K562 (cell line): ENCODE measurements at regions not wholly inside any gene's neighbourhood (a gene's known extent, or its start where the extent isn't known, plus 50 kb on each side); places are given as distances from the start of the nearest gene placed in this dataset.

ENCODE experiments used
- ATAC-seq: fragments of 200-7000 bp; cut with Tn5 transposase; 3 replicates; pipeline ENCODE4 v1.9.1; 2020; ENCODE audit warnings: moderate library complexity
- BruUV-seq: library from RNA; stranded (reverse); fragments of 400-500 nt; replicated peaks from 2 replicates; lab custom pipeline; 2021; lab: Mats Ljungman, UMichigan
- CTCF ChIA-PET: fragments of 300-600 bp; formaldehyde crosslinking; extraction: SDS; loops from one replicate; lab custom pipeline; 2021; ENCODE audit warnings: low intra/inter-chr PET ratio; lab: Yijun Ruan, JAX
- POLR2A ChIA-PET: fragments of 300-600, 350-650 bp; sonication (Branson Sonifier 250); formaldehyde crosslinking; extraction: SDS; loops from one replicate; lab custom pipeline; 2021; ENCODE audit warnings: antibody characterized with exemption, inconsistent platforms; lab: Yijun Ruan, JAX
- DNase-seq, 4 experiments: peaks; one replicate each; pipeline versions ENCODE4 v3.0.0 to v3.0.0-alpha.2; 2011 to 2018; ENCODE audit warnings: low spot score in 3 of 4, mixed read lengths in 3 of 4; ENCODE audit errors: extremely low read depth in 1 of 4
- FAIRE-seq: peaks from 2 replicates; lab custom pipeline; 2011; peaks lifted over from hg19 to GRCh38; lab: Jason Lieb, UNC
- H2AFZ ChIP-seq: 2 replicates; pipeline ENCODE4 v1.6.0; 2011; ENCODE audit warnings: low read depth, low read length, control low read depth, inconsistent platforms
- H3K27ac ChIP-seq: fragments of 200-600 bp; 3 replicates; pipeline ENCODE4 v1.8.0; 2011; ENCODE audit warnings: low read depth, mild to moderate bottlenecking, control low read depth, inconsistent platforms, low read length, moderate library complexity, mixed read lengths; ENCODE audit errors: extremely low read depth
- H3K27me3 ChIP-seq, 2 experiments: fragments of 300-600 bp in 1 of 2; 2 replicates in 1 of 2; 3 replicates in 1 of 2; pipeline versions ENCODE4 v1.6.0 to v1.8.0; 2011; ENCODE audit warnings: inconsistent platforms in 2 of 2, low read length in 2 of 2, mild to moderate bottlenecking in 1 of 2, mixed read lengths in 1 of 2, moderate library complexity in 1 of 2; ENCODE audit not compliant: control insufficient read depth in 2 of 2, insufficient read depth in 2 of 2
- H3K36me3 ChIP-seq: fragments of 300-600 bp; 3 replicates; pipeline ENCODE4 v1.8.0; 2011; ENCODE audit warnings: mild to moderate bottlenecking, low read length, inconsistent platforms; ENCODE audit not compliant: control insufficient read depth, insufficient read depth
- H3K4me1 ChIP-seq, 2 experiments: fragments of 200-600 bp in 1 of 2; replicated peaks in 1 of 2; 2 replicates in 1 of 2; 3 replicates in 1 of 2; pipeline versions ENCODE4 v1.5.1 to v1.8.0; 2011; ENCODE audit warnings: inconsistent platforms in 2 of 2, low read length in 2 of 2, mild to moderate bottlenecking in 1 of 2, mixed read lengths in 1 of 2, moderate library complexity in 1 of 2; ENCODE audit not compliant: control insufficient read depth in 2 of 2, insufficient read depth in 2 of 2
- H3K4me2 ChIP-seq: 2 replicates; pipeline ENCODE4 v1.6.1; 2011; ENCODE audit warnings: low read length, control low read depth, inconsistent platforms, mixed read lengths; ENCODE audit not compliant: insufficient read depth
- H3K4me3 ChIP-seq: fragments of 200-600 bp; sonication (generic), shearing (Covaris generic); 2 replicates; pipeline ENCODE4 v1.5.1; 2016; ENCODE audit warnings: control low read depth, inconsistent platforms
- H3K79me2 ChIP-seq: fragments of 200-600 bp; 3 replicates; pipeline ENCODE4 v1.8.0; 2011; ENCODE audit warnings: low read length, inconsistent platforms; ENCODE audit not compliant: control insufficient read depth, insufficient read depth
- H3K9ac ChIP-seq, 2 experiments: 2 replicates each; pipeline versions ENCODE4 v1.6.0 to v1.6.1; 2011; ENCODE audit warnings: low read depth in 2 of 2, low read length in 2 of 2, control low read depth in 1 of 2, inconsistent platforms in 1 of 2, mild to moderate bottlenecking in 1 of 2, mixed read lengths in 1 of 2; ENCODE audit not compliant: insufficient read depth in 1 of 2
- H3K9me1 ChIP-seq: one replicate; pipeline ENCODE4 v1.6.0; 2011; ENCODE audit warnings: inconsistent platforms, mild to moderate bottlenecking, low read length, moderate library complexity; ENCODE audit not compliant: control insufficient read depth, insufficient read depth
- H3K9me3 ChIP-seq: replicated peaks from 2 replicates; pipeline ENCODE4 v1.5.1; 2011; ENCODE audit warnings: low read depth, low read length, inconsistent platforms; ENCODE audit not compliant: control insufficient read depth, insufficient read depth
- H4K20me1 ChIP-seq: replicated peaks from 2 replicates; pipeline ENCODE4 v1.6.1; 2011; ENCODE audit warnings: low read length, inconsistent platforms, mixed read lengths; ENCODE audit not compliant: control insufficient read depth, insufficient read depth
- CBFA2T3 ChIP-seq: fragments of 450-650 bp; IDR thresholded peaks from 2 replicates; pipeline ENCODE4 v1.6.1; 2017
- FOS ChIP-seq: IDR thresholded peaks from 3 replicates; pipeline ENCODE4 v1.6.1; 2011; ENCODE audit not compliant: insufficient read length; ENCODE audit errors: extremely low read depth
- IRF2 ChIP-seq: sonication (generic); formaldehyde crosslinking; IDR thresholded peaks from 2 replicates; pipeline ENCODE4 v1.8.1; 2022; ENCODE audit warnings: mild to moderate bottlenecking, missing genetic modification reagents
- KAT7 ChIP-seq: sonication (generic); formaldehyde crosslinking; IDR thresholded peaks from 2 replicates; pipeline ENCODE4 v1.8.0; 2022; ENCODE audit warnings: missing genetic modification reagents, mild to moderate bottlenecking, borderline replicate concordance
- KLF10 ChIP-seq: fragments of 250-450 bp; sonication (Bioruptor Pico); IDR thresholded peaks from 2 replicates; pipeline ENCODE4 v1.6.1; 2021; ENCODE audit warnings: matching md5 sums
- MAFF ChIP-seq: IDR thresholded peaks from 2 replicates; pipeline ENCODE4 v1.6.1; 2012; ENCODE audit warnings: low read length, improper control_type of control experiment
- MAX ChIP-seq: sonication (generic); formaldehyde crosslinking; IDR thresholded peaks from 2 replicates; pipeline ENCODE4 v1.9.0; 2022; ENCODE audit warnings: mild to moderate bottlenecking, missing genetic modification reagents
- NCOA6 ChIP-seq: fragments of 450-650 bp; IDR thresholded peaks from 2 replicates; pipeline ENCODE4 v1.6.1; 2017; ENCODE audit warnings: mild to moderate bottlenecking
- SLC30A9 ChIP-seq: fragments of 250-450 bp; sonication (Bioruptor Pico); IDR thresholded peaks from 2 replicates; pipeline ENCODE4 v1.8.0; 2022; ENCODE audit warnings: mild to moderate bottlenecking, moderate library complexity
- SMAD2 ChIP-seq: fragments of 150-350 bp; IDR thresholded peaks from 2 replicates; pipeline ENCODE4 v1.6.1; 2014; ENCODE audit warnings: low read depth, mild to moderate bottlenecking, low read length
- THAP7 ChIP-seq: fragments of 250-450 bp; sonication (Bioruptor Pico); IDR thresholded peaks from 2 replicates; pipeline ENCODE4 v1.5.0; 2021
- WGBS: fragments of 100-300 bp; shearing (Covaris generic); methylation state at CpG from one replicate; pipeline ENCODE4 v1.1.6; 2016; ENCODE audit warnings: low coverage, mixed read lengths; ENCODE audit not compliant: insufficient coverage; ENCODE audit errors: missing lambda C conversion rate; 5-methylcytosine and 5-hydroxymethylcytosine counted together
- in situ Hi-C: fragments of 300-500 bp; cut with MboI; formaldehyde crosslinking; loops from 4 replicates; pipeline ENCODE4 v1.15.0; 2018; ENCODE audit warnings: inconsistent platforms, mixed read lengths
- intact Hi-C: fragments of 100-400 bp; cut with micrococcal nuclease; formaldehyde crosslinking; loops from 2 replicates; pipeline ENCODE4 v1.14.2; 2022
- TF ChIP-seq, protein P1 (sequence below): sonication (generic); formaldehyde crosslinking; IDR thresholded peaks from 2 replicates; pipeline ENCODE4 v1.8.0; 2022; ENCODE audit warnings: mild to moderate bottlenecking, missing genetic modification reagents
- TF ChIP-seq, protein P2 (sequence below), 2 experiments: fragments of 250-450 bp in 1 of 2; fragments of 450-650 bp in 1 of 2; sonication (Bioruptor Pico) in 1 of 2; IDR thresholded peaks; 2 replicates each; pipeline versions ENCODE4 v1.6.1 to v1.8.0; 2016 to 2021; ENCODE audit warnings: mild to moderate bottlenecking in 2 of 2, moderate library complexity in 2 of 2, missing compliant biosample characterization in 1 of 2, missing genetic modification characterization in 1 of 2
- TF ChIP-seq, protein P3 (sequence below): fragments of 450-650 bp; conservative IDR thresholded peaks from 2 replicates; pipeline ENCODE4 v1.6.1; 2016; ENCODE audit warnings: missing genetic modification characterization, low read depth, mild to moderate bottlenecking, missing compliant biosample characterization, moderate library complexity

GRCh38 chr2:12424219-12424618 lies 292.5 kb upstream of the TRIB2 start:
- WGBS: 77% methylated on average over 2 of the region's 2 CpGs
- no peaks in the 10 kb centered on the region for H3K27me3 ChIP-seq
- BruUV-seq: no TSS peak
- H4K20me1 ChIP-seq: no peaks in the 10 kb centered on the region
- ChIA-PET CTCF (no interaction called here), POLR2A (interaction anchor here (0.9 kb wide), 1 partner anchor 9 kb away, joined by 4 read pairs; no protein-coding TSS in a partner anchor)
- H3K4me2 ChIP-seq: no peak overlapping the region
- no peak overlapping the region for H2AFZ ChIP-seq
- no peaks in the 10 kb centered on the region; a peak in 1 of 5 replicates for H3K4me1 ChIP-seq
- in situ Hi-C loops (no loop called here), intact Hi-C loops (no loop called here)
- no peak overlapping the region for H3K4me3 ChIP-seq
- H3K27ac ChIP-seq: no peak overlapping the region
- no peak overlapping the region for H3K9ac ChIP-seq
- H3K9me1 ChIP-seq: no peaks in the 10 kb centered on the region
- TF ChIP-seq KLF10 (CRISPR knock-in tag) (no peak), MAX (CRISPR knock-in tag) (no peak), IRF2 (no peak), THAP7 (no peak)
- DNase-seq (no peak), FAIRE-seq (no peak), ATAC-seq (no peak)
- no peaks in the 10 kb centered on the region for H3K79me2 ChIP-seq
- H3K9me3 ChIP-seq: no peaks in the 10 kb centered on the region
- H3K36me3 ChIP-seq: no peaks in the 10 kb centered on the region

GRCh38 chr2:12424809-12425208 lies 291.9 kb upstream of the TRIB2 start:
- H3K9me1 ChIP-seq: no peaks in the 10 kb centered on the region
- no peaks in the 10 kb centered on the region; a peak in 1 of 5 replicates for H3K4me1 ChIP-seq
- DNase-seq (no peak), ATAC-seq (no peak), FAIRE-seq (no peak)
- no peak overlapping the region for H2AFZ ChIP-seq
- POLR2A ChIA-PET: interaction anchor here (0.9 to 1.7 kb wide), 2 partner anchors 8 to 10 kb away, joined by 4 read pairs; no protein-coding TSS in a partner anchor
- CTCF ChIA-PET: no interaction called here
- no peak overlapping the region for H3K9ac ChIP-seq
- intact Hi-C loops (no loop called here), in situ Hi-C loops (no loop called here)
- H3K27ac ChIP-seq: no peak overlapping the region
- no peaks in the 10 kb centered on the region for H3K79me2 ChIP-seq
- no peaks in the 10 kb centered on the region for H3K27me3 ChIP-seq
- WGBS: 76% methylated on average over 3 of the region's 3 CpGs
- no peaks in the 10 kb centered on the region for H4K20me1 ChIP-seq
- no peak overlapping the region for H3K4me3 ChIP-seq
- no TSS peak for BruUV-seq
- H3K9me3 ChIP-seq: no peaks in the 10 kb centered on the region
- H3K36me3 ChIP-seq: no peaks in the 10 kb centered on the region
- H3K4me2 ChIP-seq: no peak overlapping the region
- no peak for TF ChIP-seq MAFF
- TF ChIP-seq SLC30A9: no peak
- no peak for TF ChIP-seq FOS
- no peak for TF ChIP-seq SMAD2
- TF ChIP-seq, protein P1, sequence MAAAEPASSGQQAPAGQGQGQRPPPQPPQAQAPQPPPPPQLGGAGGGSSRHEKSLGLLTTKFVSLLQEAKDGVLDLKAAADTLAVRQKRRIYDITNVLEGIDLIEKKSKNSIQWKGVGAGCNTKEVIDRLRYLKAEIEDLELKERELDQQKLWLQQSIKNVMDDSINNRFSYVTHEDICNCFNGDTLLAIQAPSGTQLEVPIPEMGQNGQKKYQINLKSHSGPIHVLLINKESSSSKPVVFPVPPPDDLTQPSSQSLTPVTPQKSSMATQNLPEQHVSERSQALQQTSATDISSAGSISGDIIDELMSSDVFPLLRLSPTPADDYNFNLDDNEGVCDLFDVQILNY (CRISPR knock-in tag): no peak
- TF ChIP-seq, protein P2, sequence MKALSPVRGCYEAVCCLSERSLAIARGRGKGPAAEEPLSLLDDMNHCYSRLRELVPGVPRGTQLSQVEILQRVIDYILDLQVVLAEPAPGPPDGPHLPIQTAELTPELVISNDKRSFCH (CRISPR knock-in tag; IDR thresholded peaks at IDR 0.05): no peak
- TF ChIP-seq, protein P2 (tag; IDR thresholded peaks at IDR 0.05): no peak
- TF ChIP-seq KAT7: no peak
- TF ChIP-seq, protein P3, sequence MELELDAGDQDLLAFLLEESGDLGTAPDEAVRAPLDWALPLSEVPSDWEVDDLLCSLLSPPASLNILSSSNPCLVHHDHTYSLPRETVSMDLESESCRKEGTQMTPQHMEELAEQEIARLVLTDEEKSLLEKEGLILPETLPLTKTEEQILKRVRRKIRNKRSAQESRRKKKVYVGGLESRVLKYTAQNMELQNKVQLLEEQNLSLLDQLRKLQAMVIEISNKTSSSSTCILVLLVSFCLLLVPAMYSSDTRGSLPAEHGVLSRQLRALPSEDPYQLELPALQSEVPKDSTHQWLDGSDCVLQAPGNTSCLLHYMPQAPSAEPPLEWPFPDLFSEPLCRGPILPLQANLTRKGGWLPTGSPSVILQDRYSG (tag): no peak
- TF ChIP-seq NCOA6: no peak
- no peak for TF ChIP-seq CBFA2T3
